Thoracic aorta (tissue), 2 donors: ENCODE measurements at regions not wholly inside any gene's neighbourhood (a gene's known extent, or its start where the extent isn't known, plus 50 kb on each side); places are given as distances from the start of the nearest gene placed in this dataset.
"Not testable (repeated sequence)": the region's sequence is repeated elsewhere in the genome, so short reads cannot be mapped to it uniquely, and the experiment has no call there.

Experiments
- ATAC-seq: fragments of 150-250 bp; one replicate; pipeline ENCODE4 v1.8.0; 2017; ENCODE audit warnings: low read depth; ENCODE audit not compliant: insufficient number of reproducible peaks, low FRiP score
- DNase-seq: peaks from one replicate; pipeline ENCODE4 v3.0.0-alpha.2; 2020; ENCODE audit warnings: low spot score
- H3K27ac ChIP-seq, 2 donors: fragments of 200-600 bp; sonication (generic); 1 replicate in 1 of 2; 2 replicates in 1 of 2; pipeline ENCODE4 v1.5.1; 2016; ENCODE audit warnings: mild to moderate bottlenecking in 2 of 2, moderate library complexity in 2 of 2
- H3K27me3 ChIP-seq: fragments of 200-600 bp; sonication (generic); replicated peaks from 2 replicates; pipeline ENCODE4 v1.6.0; 2016; ENCODE audit warnings: mild to moderate bottlenecking; ENCODE audit not compliant: insufficient read depth
- H3K36me3 ChIP-seq: fragments of 200-600 bp; sonication (generic); one replicate; pipeline ENCODE4 v1.5.1; 2016
- H3K4me1 ChIP-seq, 2 donors: fragments of 200-600 bp; sonication (generic); 1 replicate in 1 of 2; 2 replicates in 1 of 2; pipeline versions ENCODE4 v1.5.1 to v1.6.0; 2016; ENCODE audit warnings: low read depth in 2 of 2, mild to moderate bottlenecking in 1 of 2; ENCODE audit not compliant: control insufficient read depth in 1 of 2
- H3K4me3 ChIP-seq: fragments of 200-600 bp; sonication (generic); 2 replicates; pipeline ENCODE4 v1.5.1; 2016; ENCODE audit warnings: mild to moderate bottlenecking
- H3K9me3 ChIP-seq: fragments of 200-600 bp; sonication (generic); 2 replicates; pipeline ENCODE4 v1.5.1; 2016
- TF ChIP-seq, protein P1 (sequence below): fragments of 200-600 bp; sonication (generic); IDR thresholded peaks from one replicate; pipeline ENCODE4 v1.5.1; 2019; ENCODE audit warnings: antibody characterized with exemption

DNA sequence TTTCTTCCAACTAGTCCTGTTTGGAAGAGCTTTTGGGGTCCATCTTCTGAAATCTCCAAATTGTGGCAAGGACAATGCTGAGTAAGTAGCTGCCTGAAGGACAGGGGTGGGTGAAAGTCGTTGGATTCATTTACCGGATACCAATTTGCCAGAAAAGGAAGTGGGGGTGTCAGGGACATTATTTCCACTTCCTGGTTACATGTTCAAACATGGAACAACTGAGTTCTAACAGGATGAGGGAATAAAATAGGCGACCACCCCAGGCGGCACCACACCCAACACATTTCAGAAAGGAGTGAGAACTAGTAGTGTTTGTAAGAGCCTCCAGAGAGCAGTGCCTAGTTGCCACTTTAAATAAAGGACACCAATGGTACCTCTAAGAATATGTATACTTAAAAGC lies 158.6 kb upstream of the SERTAD2 start:
- Histone ChIP-seq H3K4me1 (no peaks in the 10 kb centered on the region), H3K9me3 (no peaks in the 10 kb centered on the region), H3K4me3 (no peak overlapping the region), H3K27ac (no peak overlapping the region), H3K36me3 (no peaks in the 10 kb centered on the region), H3K27me3 (no peaks in the 10 kb centered on the region)
- no peak for DNase-seq
- no peak for ATAC-seq
- TF ChIP-seq, protein P1, sequence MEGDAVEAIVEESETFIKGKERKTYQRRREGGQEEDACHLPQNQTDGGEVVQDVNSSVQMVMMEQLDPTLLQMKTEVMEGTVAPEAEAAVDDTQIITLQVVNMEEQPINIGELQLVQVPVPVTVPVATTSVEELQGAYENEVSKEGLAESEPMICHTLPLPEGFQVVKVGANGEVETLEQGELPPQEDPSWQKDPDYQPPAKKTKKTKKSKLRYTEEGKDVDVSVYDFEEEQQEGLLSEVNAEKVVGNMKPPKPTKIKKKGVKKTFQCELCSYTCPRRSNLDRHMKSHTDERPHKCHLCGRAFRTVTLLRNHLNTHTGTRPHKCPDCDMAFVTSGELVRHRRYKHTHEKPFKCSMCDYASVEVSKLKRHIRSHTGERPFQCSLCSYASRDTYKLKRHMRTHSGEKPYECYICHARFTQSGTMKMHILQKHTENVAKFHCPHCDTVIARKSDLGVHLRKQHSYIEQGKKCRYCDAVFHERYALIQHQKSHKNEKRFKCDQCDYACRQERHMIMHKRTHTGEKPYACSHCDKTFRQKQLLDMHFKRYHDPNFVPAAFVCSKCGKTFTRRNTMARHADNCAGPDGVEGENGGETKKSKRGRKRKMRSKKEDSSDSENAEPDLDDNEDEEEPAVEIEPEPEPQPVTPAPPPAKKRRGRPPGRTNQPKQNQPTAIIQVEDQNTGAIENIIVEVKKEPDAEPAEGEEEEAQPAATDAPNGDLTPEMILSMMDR = no peak

DNA sequence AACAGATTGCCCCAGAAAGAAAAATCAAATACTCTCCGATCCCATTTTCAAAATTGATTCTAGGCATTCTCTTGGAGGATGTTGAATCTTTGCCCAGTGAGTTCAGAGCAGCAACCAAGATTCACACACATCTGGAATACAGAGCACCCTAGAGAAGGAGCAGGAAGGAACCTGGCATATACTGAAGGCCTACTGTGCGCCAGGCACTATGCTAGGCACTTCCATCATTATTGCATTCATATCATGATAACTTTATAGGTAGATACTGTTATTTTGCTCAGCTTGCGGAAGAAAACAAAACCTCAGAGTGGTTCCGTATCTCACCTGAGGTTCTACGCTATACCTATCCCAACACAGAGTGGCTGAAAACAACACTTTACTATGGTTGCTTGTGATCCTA lies 160.3 kb upstream of the SERTAD2 start:
- no peak overlapping the region for H3K27ac ChIP-seq
- no peaks in the 10 kb centered on the region for H3K9me3 ChIP-seq
- no peaks in the 10 kb centered on the region for H3K27me3 ChIP-seq
- H3K4me1 ChIP-seq = no peaks in the 10 kb centered on the region
- H3K36me3 ChIP-seq = no peaks in the 10 kb centered on the region
- DNase-seq (no peak), ATAC-seq (no peak)
- no peak overlapping the region for H3K4me3 ChIP-seq
- TF ChIP-seq, protein P1 = no peak

DNA sequence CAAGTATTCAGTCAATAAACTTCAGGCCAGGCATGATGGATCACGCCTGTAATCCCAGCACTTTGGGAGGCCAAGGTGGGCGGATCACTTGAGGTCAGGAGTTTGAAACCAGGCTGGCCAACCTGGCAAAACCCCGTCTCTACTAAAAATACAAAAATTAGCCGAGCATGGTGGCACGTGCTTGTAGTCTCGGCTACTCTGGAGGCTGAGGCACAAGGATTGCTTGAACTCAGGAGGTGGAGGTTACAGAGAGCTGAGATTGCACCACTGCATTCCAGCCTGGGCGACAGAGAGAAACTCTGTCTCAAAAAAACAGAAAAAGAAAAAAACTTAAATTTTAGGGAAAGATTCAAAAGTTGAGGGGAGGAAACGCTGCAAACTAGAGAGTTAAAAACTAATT lies 162.8 kb upstream of the SERTAD2 start:
- H3K36me3 ChIP-seq, H3K27ac ChIP-seq, H3K4me3 ChIP-seq, ATAC-seq, H3K4me1 ChIP-seq, H3K27me3 ChIP-seq, H3K9me3 ChIP-seq, DNase-seq: not testable (repeated sequence)

DNA sequence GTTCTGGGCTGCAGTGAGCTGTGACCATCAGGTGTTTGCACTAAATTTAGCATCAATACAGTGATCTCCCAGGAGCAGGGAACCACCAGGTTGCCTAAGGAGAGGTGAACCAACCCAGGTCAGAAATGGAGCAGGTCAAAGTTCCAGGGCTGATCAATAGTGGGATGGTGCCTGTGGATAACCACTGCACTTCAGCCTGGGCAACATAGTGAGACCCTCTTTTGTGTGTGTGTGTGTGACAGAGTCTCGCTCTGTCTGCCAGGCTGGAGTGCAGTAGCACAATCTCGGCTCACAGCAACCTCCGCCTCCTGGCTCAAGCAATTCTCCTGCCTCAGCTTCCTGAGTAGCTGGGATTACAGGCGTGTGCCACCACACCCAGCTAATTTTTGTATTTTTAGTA lies 163.7 kb upstream of the SERTAD2 start:
- TF ChIP-seq, protein P1 = no peak
- ATAC-seq = no peak
- Histone ChIP-seq H3K9me3 (no peaks in the 10 kb centered on the region), H3K27me3 (no peaks in the 10 kb centered on the region), H3K4me1 (no peaks in the 10 kb centered on the region), H3K4me3 (no peak overlapping the region), H3K36me3 (no peaks in the 10 kb centered on the region), H3K27ac (no peak overlapping the region)
- DNase-seq = no peak

DNA sequence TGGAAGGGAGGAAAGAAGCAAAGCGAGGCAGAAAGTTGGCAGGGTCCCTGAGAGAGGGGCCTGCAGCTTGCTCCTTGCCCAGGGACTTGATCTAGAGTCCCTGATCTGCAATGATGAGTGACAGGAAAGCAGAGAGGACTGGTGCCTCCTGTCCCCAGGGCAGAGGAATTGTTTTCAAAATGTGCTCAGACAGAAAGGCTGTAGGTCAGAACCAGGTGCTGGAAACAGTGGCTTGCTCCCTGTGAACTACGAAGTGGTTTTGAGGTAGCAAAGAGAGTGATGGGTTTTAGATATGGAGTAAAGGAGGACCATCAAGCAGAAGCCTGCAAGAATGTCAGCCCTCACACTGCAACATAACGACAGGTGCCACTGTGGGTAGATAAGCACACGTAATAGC lies 164.9 kb upstream of the SERTAD2 start:
- Histone ChIP-seq H3K4me1 (no peaks in the 10 kb centered on the region), H3K27ac (no peak overlapping the region), H3K36me3 (no peaks in the 10 kb centered on the region), H3K27me3 (no peaks in the 10 kb centered on the region), H3K9me3 (no peaks in the 10 kb centered on the region), H3K4me3 (no peak overlapping the region)
- ATAC-seq (no peak), DNase-seq (no peak)
- TF ChIP-seq, protein P1 = no peak

DNA sequence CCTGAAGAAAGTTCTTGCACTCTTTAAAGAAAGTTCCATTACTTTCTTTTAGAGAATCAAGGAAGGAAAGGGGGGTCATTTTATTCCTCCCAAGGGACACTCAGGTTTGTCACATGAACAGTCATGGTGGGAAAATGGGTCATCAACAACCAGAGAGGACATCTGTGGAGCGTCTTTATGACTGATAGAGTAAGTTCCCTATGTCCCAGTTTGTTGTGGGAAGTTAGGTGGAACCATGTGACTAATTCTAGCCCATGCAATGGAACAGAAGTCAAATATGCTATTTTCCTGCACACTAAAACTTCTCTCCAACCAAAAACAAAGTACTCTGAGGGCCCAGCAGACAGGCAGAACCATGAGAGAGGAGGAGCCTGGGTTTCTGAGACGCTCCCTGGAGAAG lies 165.6 kb upstream of the SERTAD2 start:
- TF ChIP-seq, protein P1 = no peak
- Histone ChIP-seq H3K27ac (no peak overlapping the region), H3K9me3 (no peaks in the 10 kb centered on the region), H3K4me1 (no peaks in the 10 kb centered on the region), H3K27me3 (no peaks in the 10 kb centered on the region), H3K4me3 (no peak overlapping the region), H3K36me3 (no peaks in the 10 kb centered on the region)
- ATAC-seq (no peak), DNase-seq (no peak)
